Mucosa of rectum (tissue), 2 donors: ENCODE measurements at regions not wholly inside any gene's neighbourhood (a gene's known extent, or its start where the extent isn't known, plus 50 kb on each side); places are given as distances from the start of the nearest gene placed in this dataset.

Source experiments
- H3K27ac ChIP-seq, 2 donors: one replicate each; pipeline ENCODE4 v1.7.0; 2013; ENCODE audit warnings: inconsistent platforms in 2 of 2, low read depth in 2 of 2, low read length in 2 of 2
- H3K27me3 ChIP-seq, 2 donors: one replicate each; pipeline ENCODE4 v1.7.0; 2013; ENCODE audit warnings: low read length in 2 of 2; ENCODE audit not compliant: control insufficient read depth in 2 of 2, insufficient read depth in 2 of 2
- H3K36me3 ChIP-seq, 2 donors: one replicate each; pipeline ENCODE4 v1.7.0; 2013; ENCODE audit warnings: low read length in 2 of 2; ENCODE audit not compliant: control insufficient read depth in 2 of 2, insufficient read depth in 2 of 2
- H3K4me1 ChIP-seq, 2 donors: one replicate each; pipeline ENCODE4 v1.7.0; 2013; ENCODE audit warnings: low read length in 2 of 2, mild to moderate bottlenecking in 1 of 2; ENCODE audit not compliant: control insufficient read depth in 2 of 2, insufficient read depth in 2 of 2
- H3K4me3 ChIP-seq, 2 donors: one replicate each; pipeline ENCODE4 v1.7.0; 2013; ENCODE audit warnings: low read length in 2 of 2
- H3K9ac ChIP-seq, 2 donors: one replicate each; pipeline ENCODE4 v1.7.0; 2013; ENCODE audit warnings: low read length in 2 of 2, low read depth in 1 of 2, mild to moderate bottlenecking in 1 of 2
- H3K9me3 ChIP-seq, 2 donors: one replicate each; pipeline ENCODE4 v1.7.0; 2013; ENCODE audit warnings: low read length in 2 of 2; ENCODE audit not compliant: control insufficient read depth in 2 of 2
- donor health status: healthy.
- donor health status: Normal muscosa, but diverticular disease.

DNA sequence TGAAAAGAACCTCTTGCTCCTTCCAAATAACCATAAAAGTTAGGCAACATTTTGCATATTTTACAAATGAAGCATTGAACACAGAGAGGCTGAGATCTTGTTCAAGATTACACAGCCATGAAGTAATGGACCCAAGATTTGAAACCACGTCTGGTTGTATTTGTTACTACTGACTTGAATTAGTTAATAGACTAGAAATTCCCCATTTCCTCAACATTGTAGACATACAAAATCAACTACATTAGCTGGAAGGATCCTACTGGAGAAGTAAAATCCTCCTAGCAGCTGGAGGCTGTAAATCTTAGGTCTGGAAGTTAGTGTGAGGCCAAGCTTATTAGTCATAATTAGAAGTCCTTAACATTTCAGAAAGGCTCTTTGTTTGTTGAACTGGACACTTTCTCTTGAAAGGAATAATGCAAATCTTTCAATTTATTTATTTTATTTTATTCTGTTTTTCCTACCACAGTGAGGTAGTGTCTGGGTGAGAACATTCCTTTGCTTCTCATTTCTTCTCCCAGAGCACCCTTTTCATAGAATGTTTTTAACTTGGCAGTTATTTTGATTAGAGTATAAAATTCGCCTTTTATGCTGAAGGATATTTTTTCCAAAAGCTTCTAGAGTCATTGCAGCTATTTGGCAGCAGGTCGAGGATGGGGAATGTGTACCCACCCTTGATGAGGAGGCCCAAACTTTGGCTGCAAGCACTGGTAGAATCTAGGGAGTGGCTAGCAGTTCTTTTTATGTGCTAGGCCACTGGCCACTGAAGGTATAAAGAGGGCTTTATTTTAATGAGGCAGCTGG, 62.0 kb upstream of the CLNK start:
- Histone ChIP-seq H3K27ac (no peak overlapping the region), H3K27me3 (no peaks in the 10 kb centered on the region), H3K4me3 (no peak overlapping the region), H3K36me3 (no peaks in the 10 kb centered on the region), H3K4me1 (no peaks in the 10 kb centered on the region), H3K9me3 (no peaks in the 10 kb centered on the region), H3K9ac (no peak overlapping the region)

DNA sequence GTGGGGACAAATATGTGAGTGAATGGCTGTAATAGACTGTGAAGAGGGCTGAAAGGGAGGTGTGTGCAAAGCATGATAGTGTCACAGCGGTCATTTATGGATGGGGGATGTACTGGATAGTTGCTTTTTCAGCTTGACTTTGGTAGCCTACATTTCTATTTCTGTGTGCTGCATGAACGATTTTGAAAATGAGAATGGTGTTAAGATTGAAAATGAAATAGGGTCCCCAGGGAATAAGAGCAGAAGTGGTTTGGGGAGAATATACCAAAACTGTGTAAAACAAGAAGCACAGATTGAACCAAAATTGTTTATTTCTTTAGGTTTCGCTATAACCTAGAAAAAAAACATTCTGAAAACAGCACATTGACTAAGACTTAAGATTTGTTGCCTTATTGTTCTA, 58.8 kb upstream of the CLNK start:
- Histone ChIP-seq H3K27ac (no peak overlapping the region), H3K4me3 (no peak overlapping the region), H3K9ac (no peak overlapping the region), H3K27me3 (no peaks in the 10 kb centered on the region), H3K4me1 (no peaks in the 10 kb centered on the region), H3K9me3 (no peaks in the 10 kb centered on the region), H3K36me3 (no peaks in the 10 kb centered on the region)

DNA sequence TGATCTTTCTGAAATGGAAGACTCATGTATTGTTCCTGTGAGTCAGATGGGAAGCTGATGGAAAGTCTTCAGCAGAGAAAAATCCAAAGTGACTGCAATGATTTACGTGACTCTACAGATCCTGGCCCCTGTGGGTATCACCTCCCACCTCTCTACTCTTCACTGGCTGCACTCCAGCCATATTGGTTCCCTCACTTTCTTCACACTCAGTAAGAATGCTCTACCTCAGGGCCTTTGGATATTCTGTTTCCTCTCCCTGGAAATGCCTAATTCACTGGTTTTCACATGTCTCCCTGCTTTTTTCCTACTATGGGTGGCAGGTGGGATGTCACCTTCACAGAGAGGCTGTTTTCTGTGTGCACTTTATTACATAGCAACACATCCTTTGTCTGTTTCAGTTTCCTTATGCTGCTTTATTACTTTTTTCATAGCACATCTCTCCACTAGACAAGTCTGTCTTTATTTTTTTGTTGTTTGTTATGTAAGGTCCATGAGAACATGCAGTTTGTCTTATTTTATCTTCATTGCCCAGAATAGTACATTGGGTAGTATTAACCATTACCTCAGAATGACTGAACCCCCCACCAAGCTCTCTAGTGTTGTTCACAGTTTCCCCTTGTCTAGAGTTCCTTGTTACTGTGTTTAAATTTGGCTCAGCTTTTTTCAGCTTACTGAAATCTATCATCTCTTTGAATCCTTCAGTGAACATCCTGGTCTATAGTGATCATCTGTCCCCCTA, 57.6 kb upstream of the CLNK start:
- H3K9ac ChIP-seq = no peak overlapping the region
- H3K36me3 ChIP-seq = no peaks in the 10 kb centered on the region
- no peak overlapping the region for H3K4me3 ChIP-seq
- H3K27me3 ChIP-seq = no peaks in the 10 kb centered on the region
- no peaks in the 10 kb centered on the region for H3K9me3 ChIP-seq
- H3K4me1 ChIP-seq = no peaks in the 10 kb centered on the region
- H3K27ac ChIP-seq = no peak overlapping the region

DNA sequence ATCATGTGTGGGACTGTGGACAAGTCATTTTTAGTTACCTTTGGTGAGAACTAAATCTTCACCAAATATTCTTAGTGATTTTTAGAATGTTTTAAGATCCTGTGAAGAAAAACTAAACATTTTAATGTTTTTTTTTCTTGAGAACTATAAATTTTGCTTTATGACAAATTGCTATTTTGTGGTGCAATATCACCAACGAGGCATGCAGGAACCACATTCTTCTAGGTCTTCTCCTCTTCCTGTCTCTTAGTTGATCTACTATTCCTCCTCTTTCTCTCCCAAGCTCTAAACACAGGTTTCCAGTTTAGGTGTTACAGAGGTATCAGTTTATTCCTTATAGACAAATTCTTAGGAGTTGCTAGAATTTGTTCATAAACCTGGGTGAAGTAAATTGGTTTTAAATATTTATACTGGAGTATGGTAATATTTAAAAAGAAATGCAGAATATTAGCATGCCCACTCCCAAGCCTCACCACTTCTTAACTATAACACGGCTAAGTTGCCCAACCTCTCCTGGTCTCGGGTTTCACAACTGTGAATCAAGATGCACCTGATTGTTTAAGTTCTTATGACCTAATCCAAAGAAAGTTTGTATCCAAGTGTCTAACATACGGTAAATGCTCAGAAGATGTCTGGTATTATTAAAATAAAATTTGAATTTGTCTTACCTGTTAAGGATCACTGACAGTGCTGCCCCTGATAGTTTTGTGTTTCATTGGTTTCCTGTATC, 56.5 kb upstream of the CLNK start:
- no peak overlapping the region for H3K4me3 ChIP-seq
- no peak overlapping the region for H3K27ac ChIP-seq
- no peak overlapping the region for H3K9ac ChIP-seq
- no peaks in the 10 kb centered on the region for H3K9me3 ChIP-seq
- no peaks in the 10 kb centered on the region for H3K27me3 ChIP-seq
- H3K4me1 ChIP-seq = no peaks in the 10 kb centered on the region
- no peaks in the 10 kb centered on the region for H3K36me3 ChIP-seq

DNA sequence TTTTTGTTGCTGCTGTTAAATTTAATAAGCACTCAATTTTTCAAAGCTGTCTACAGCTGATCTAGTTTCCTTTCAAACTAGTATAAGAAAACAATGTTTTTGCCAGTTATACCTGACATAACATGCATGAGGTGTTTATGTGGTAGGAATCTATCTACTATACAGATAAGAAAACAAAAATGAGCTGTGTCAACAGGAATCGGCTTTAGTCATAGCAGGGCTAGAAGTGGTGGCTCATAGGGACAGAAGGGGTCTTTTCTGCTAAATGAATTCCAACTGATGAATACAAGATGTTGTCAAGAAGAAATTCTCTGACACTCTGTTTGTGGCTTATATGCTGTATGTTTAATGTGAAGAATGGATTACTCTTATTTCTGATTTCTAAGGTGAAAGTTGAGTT, 55.7 kb upstream of the CLNK start:
- Histone ChIP-seq H3K36me3 (no peaks in the 10 kb centered on the region), H3K4me3 (no peak overlapping the region), H3K9me3 (no peaks in the 10 kb centered on the region), H3K4me1 (no peaks in the 10 kb centered on the region), H3K9ac (no peak overlapping the region), H3K27ac (no peak overlapping the region), H3K27me3 (no peaks in the 10 kb centered on the region)

DNA sequence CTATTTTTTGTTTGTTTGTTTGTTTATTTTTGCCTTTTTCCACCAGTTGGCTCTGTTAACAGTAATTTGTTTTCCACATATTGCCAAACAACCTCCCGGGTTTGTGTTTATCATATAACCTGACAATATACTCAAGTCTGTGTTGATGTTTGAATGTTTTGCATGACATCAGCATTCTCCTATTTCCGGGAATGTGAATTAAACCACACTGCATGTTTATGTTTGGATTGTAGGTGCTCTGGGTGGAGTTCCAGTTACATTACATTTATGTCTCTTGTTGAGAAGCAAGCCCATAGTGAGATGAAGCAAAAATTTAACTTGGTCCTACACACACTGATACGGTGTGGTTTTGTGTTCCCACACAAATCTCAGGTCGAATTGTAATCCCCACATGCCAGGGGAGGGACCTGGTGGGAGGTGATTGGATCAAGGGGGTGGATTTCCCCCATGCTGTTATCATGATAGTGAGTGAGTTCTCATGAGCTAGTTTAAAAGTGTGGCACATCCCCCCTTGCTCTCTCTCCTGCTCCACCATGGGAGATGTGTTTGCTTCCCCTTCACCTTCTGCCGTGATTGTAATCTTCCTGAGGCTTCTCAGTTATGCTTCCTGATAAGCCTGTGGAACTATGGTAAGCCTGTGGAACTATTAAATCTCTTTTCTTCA, 54.4 kb upstream of the CLNK start:
- Histone ChIP-seq H3K27me3 (no peaks in the 10 kb centered on the region), H3K4me3 (no peak overlapping the region), H3K9ac (no peak overlapping the region), H3K27ac (no peak overlapping the region), H3K9me3 (no peaks in the 10 kb centered on the region), H3K4me1 (no peaks in the 10 kb centered on the region), H3K36me3 (no peaks in the 10 kb centered on the region)

DNA sequence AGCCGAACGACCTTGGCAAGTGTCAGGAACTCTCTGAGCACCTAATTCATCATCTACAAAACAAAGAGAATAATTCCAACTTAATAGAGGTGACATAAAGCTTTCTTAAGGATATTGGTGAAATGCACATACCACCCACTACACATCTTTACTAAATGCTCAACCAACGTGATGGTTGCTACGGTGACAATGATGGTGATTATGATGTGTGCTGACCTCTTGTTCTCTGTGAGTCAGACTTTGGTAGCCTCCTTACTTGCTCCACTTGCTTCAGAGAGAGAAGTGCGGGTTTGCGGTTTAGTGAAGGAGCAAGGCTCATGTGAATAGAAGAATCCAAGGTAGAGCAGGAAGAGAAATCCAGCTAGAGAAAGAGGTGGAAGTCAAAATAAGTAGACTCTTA, 52.8 kb upstream of the CLNK start:
- no peaks in the 10 kb centered on the region for H3K4me1 ChIP-seq
- no peak overlapping the region for H3K27ac ChIP-seq
- H3K36me3 ChIP-seq = no peaks in the 10 kb centered on the region
- H3K27me3 ChIP-seq = no peaks in the 10 kb centered on the region
- H3K4me3 ChIP-seq = no peak overlapping the region
- no peak overlapping the region for H3K9ac ChIP-seq
- no peaks in the 10 kb centered on the region for H3K9me3 ChIP-seq

DNA sequence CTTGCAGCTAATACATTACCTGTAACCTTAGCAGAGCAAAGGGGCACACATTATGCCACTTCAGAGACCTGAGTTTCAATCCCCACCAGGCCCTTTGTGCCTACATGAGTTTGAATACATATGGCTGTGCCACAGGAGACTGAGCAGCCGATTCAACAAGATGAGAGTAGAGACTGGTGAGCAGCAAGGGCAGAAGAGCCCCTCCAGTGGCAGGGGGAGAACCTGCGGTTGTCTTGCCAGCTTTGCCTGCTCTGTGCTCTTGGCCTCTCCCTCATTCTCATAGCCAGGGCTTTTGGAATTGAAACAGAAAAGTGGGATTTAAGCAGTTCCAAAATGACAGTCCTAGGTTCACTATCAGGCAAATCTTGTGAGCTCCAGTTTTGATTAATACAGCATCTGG, 52.3 kb upstream of the CLNK start:
- H3K4me1 ChIP-seq = no peaks in the 10 kb centered on the region
- H3K36me3 ChIP-seq = no peaks in the 10 kb centered on the region
- H3K9me3 ChIP-seq = no peaks in the 10 kb centered on the region
- H3K27ac ChIP-seq = no peak overlapping the region
- no peak overlapping the region for H3K4me3 ChIP-seq
- H3K27me3 ChIP-seq = no peaks in the 10 kb centered on the region
- H3K9ac ChIP-seq = no peak overlapping the region

DNA sequence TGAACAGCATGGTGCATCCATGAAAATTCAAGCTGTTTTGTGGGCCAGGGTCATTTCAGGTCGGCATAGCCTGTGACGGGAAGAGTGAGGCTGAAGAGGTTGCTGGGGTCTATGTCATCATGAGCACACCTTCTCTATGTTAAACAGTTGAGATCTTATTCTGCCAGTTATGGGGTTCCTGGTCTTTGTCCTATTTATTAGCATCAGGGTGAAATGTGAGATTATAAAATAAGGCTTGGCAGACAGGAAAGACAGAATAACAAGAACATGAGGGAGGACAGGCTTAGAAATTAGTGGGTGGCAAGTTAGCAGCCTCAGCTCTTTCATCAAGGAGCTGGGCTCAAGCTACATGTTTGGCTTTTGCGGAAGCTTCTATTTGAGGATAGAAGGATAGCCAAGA, 51.7 kb upstream of the CLNK start:
- H3K36me3 ChIP-seq = no peaks in the 10 kb centered on the region
- H3K4me1 ChIP-seq = no peaks in the 10 kb centered on the region
- H3K9ac ChIP-seq = no peak overlapping the region
- no peaks in the 10 kb centered on the region for H3K9me3 ChIP-seq
- H3K4me3 ChIP-seq = no peak overlapping the region
- no peak overlapping the region for H3K27ac ChIP-seq
- H3K27me3 ChIP-seq = no peaks in the 10 kb centered on the region

DNA sequence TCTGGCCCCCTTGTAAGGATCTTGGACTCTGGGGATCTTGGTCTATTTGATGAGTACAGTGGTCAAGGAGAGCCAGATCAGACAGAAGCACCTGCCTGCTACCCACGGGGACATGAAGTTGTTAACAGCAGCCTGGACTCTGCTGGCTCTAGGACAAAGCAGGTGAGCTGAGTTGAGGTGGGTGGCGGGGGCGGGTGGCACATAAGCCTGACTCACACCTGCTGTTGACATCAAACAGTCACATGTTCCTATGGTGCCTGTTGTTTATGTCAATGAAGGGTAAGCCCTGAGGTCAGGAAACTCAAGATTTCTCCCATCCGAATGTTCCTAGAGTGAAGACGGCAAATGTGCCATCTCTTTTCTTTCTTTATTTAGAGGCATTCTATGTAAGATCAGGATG, 50.1 kb upstream of the CLNK start:
- no peaks in the 10 kb centered on the region for H3K9me3 ChIP-seq
- H3K36me3 ChIP-seq = no peaks in the 10 kb centered on the region
- no peak overlapping the region for H3K9ac ChIP-seq
- H3K27me3 ChIP-seq = no peaks in the 10 kb centered on the region
- H3K4me1 ChIP-seq = no peaks in the 10 kb centered on the region
- no peak overlapping the region for H3K27ac ChIP-seq
- no peak overlapping the region for H3K4me3 ChIP-seq
